ENCODE measurements at regions not wholly inside any gene's neighbourhood (a gene's known extent, or its start where the extent isn't known, plus 50 kb on each side); places are given as distances from the start of the nearest gene placed in this dataset.

GRCh38 chr6:18326001-18326400 is 61.1 kb upstream of the RNF144B start:
- TF ChIP-seq CREB5 (CRISPR knock-in tag; IDR thresholded peaks at IDR 0.05; ENCODE audit: low read depth), result no peak
- no peak for TF ChIP-seq ESRRG (CRISPR knock-in tag; IDR thresholded peaks at IDR 0.05)
- TF ChIP-seq ARNTL (CRISPR knock-in tag; IDR thresholded peaks at IDR 0.05; ENCODE audit: borderline replicate concordance, low read depth), result no peak
- TF ChIP-seq ZFP3 (CRISPR knock-in tag; IDR thresholded peaks at IDR 0.05), result no peak
- TF ChIP-seq ZNF70 (CRISPR knock-in tag; IDR thresholded peaks at IDR 0.05), result no peak
- TF ChIP-seq CSDC2 (CRISPR knock-in tag; IDR thresholded peaks at IDR 0.05), result no peak

Data from SK-N-SH treated with all-trans-retinoic acid at 6 μM for 48 hours (cell line).